SU-DHL-6 (cell line): ENCODE measurements at regions not wholly inside any gene's neighbourhood (a gene's known extent, or its start where the extent isn't known, plus 50 kb on each side); places are given as distances from the start of the nearest gene placed in this dataset.

Experiments used
- H2AFZ ChIP-seq: fragments of 200-600 bp; sonication (generic); 2 replicates; pipeline ENCODE4 v1.6.1; 2014; ENCODE audit warnings: low read depth, mild to moderate bottlenecking, moderate library complexity, mixed read lengths, antibody characterized with exemption, low read length; ENCODE audit not compliant: severe bottlenecking
- H3F3A ChIP-seq: fragments of 200-600 bp; shearing (Covaris generic); 2 replicates; pipeline ENCODE4 v1.6.0; 2016; ENCODE audit warnings: antibody characterized with exemption, mild to moderate bottlenecking; ENCODE audit not compliant: insufficient read depth
- H3K27ac ChIP-seq: fragments of 200-600 bp; sonication (generic); 2 replicates; pipeline ENCODE4 v1.5.1; 2016; ENCODE audit warnings: low read depth, mild to moderate bottlenecking, low read length, moderate library complexity, mixed read lengths
- H3K27me3 ChIP-seq: fragments of 200-600 bp; sonication (generic), shearing (Covaris generic); 2 replicates; pipeline ENCODE4 v1.6.0; 2014; ENCODE audit warnings: mild to moderate bottlenecking, low read length
- H3K36me3 ChIP-seq: fragments of 200-600 bp; sonication (generic); 2 replicates; pipeline ENCODE4 v1.6.1; 2014; ENCODE audit warnings: mild to moderate bottlenecking, low read length, mixed read lengths
- H3K4me2 ChIP-seq: fragments of 300-600, 200-600 bp; shearing (Covaris generic), sonication (generic); 2 replicates; pipeline ENCODE4 v1.6.0; 2014; ENCODE audit warnings: low read length, low read depth, mild to moderate bottlenecking; ENCODE audit not compliant: poor library complexity, severe bottlenecking
- H3K4me3 ChIP-seq: fragments of 200-600 bp; sonication (generic); 2 replicates; pipeline ENCODE4 v1.5.1; 2014; ENCODE audit warnings: antibody characterized with exemption, low read length, mild to moderate bottlenecking, mixed read lengths; ENCODE audit not compliant: insufficient read depth, poor library complexity, severe bottlenecking
- H3K79me2 ChIP-seq: fragments of 200-600 bp; sonication (generic); 2 replicates; pipeline ENCODE4 v1.6.1; 2014; ENCODE audit warnings: mild to moderate bottlenecking, low read length, moderate library complexity; ENCODE audit not compliant: insufficient read depth
- H3K9ac ChIP-seq: fragments of 200-600 bp; sonication (generic); 2 replicates; pipeline ENCODE4 v1.7.0; 2014; ENCODE audit warnings: mild to moderate bottlenecking, low read length
- H3K9me2 ChIP-seq: fragments of 200-600 bp; sonication (generic); replicated peaks from 2 replicates; pipeline ENCODE4 v1.6.1; 2014; ENCODE audit warnings: low read length; ENCODE audit not compliant: insufficient read depth
- H3K9me3 ChIP-seq: fragments of 200-600 bp; sonication (generic); 2 replicates; pipeline ENCODE4 v1.6.1; 2014; ENCODE audit warnings: low read length, mixed read lengths; ENCODE audit not compliant: insufficient read depth
- H4K20me1 ChIP-seq: fragments of 200-600 bp; sonication (generic); 2 replicates; pipeline ENCODE4 v1.6.1; 2014; ENCODE audit warnings: low read depth, mild to moderate bottlenecking, antibody characterized with exemption, low read length, moderate library complexity, mixed read lengths
- EZH2phosphoT487 ChIP-seq: fragments of 200-600 bp; sonication (generic), shearing (Covaris generic); conservative IDR thresholded peaks from 2 replicates; pipeline ENCODE4 v1.6.1; 2018; ENCODE audit warnings: mild to moderate bottlenecking, antibody characterized with exemption, low read length, moderate library complexity, mixed read lengths
- TF ChIP-seq, protein P1 (sequence below): fragments of 200-600 bp; sonication (generic); IDR thresholded peaks from one replicate; pipeline ENCODE4 v1.5.1; 2017; ENCODE audit warnings: antibody characterized with exemption, mild to moderate bottlenecking, low read length, moderate library complexity; ENCODE audit not compliant: insufficient read depth, poor library complexity, severe bottlenecking

DNA sequence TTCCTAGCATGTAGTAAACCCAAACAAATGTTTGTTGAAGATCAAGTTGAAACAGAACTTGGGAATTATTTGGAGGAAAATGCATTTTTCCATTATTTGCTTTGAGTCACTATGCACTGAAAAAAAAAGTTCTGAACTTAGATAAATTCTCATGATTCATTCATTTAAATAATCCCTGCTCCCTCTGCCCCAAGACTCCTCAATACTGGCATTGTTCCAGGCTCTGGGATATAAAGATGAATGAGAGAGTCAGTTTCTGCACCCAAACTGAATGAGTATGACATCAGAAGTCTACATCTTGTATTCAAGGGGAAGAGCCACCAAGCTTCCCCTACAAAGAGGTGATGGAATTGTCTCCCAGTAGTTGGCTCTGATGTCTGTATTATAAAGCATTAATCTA lies 123.9 kb downstream of the SEC61B start:
- no peak for TF ChIP-seq EZH2phosphoT487
- TF ChIP-seq, protein P1, sequence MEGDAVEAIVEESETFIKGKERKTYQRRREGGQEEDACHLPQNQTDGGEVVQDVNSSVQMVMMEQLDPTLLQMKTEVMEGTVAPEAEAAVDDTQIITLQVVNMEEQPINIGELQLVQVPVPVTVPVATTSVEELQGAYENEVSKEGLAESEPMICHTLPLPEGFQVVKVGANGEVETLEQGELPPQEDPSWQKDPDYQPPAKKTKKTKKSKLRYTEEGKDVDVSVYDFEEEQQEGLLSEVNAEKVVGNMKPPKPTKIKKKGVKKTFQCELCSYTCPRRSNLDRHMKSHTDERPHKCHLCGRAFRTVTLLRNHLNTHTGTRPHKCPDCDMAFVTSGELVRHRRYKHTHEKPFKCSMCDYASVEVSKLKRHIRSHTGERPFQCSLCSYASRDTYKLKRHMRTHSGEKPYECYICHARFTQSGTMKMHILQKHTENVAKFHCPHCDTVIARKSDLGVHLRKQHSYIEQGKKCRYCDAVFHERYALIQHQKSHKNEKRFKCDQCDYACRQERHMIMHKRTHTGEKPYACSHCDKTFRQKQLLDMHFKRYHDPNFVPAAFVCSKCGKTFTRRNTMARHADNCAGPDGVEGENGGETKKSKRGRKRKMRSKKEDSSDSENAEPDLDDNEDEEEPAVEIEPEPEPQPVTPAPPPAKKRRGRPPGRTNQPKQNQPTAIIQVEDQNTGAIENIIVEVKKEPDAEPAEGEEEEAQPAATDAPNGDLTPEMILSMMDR: no peak
- no peaks in the 10 kb centered on the region for H3K36me3 ChIP-seq

DNA sequence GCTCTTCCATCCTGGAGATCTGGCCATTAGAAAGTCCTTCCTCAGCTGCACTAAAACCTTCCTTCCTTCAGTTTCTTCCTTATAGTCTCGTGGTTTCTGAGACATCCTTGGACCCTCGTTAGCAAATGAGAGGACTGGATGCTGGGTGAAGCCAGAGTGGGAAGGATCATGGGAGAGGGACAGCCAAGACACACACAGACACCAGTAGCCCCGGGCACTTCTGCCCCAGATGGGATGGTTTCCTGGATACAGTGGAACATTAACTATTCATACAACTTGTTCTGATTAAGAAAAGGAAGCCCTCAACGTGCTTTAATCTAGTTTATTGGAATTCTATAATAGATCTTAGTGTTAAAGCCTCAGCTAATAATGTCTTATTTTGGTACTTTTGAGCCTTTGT lies 125.5 kb downstream of the SEC61B start:
- no peak overlapping the region for H3K27ac ChIP-seq
- no peak overlapping the region for H3K9ac ChIP-seq
- H4K20me1 ChIP-seq: no peaks in the 10 kb centered on the region
- H3F3A ChIP-seq: no peaks in the 10 kb centered on the region
- no peak overlapping the region for H3K4me2 ChIP-seq
- no peaks in the 10 kb centered on the region for H3K9me2 ChIP-seq
- H2AFZ ChIP-seq: no peak overlapping the region
- H3K27me3 ChIP-seq: no peaks in the 10 kb centered on the region
- no peak for TF ChIP-seq EZH2phosphoT487
- TF ChIP-seq, protein P1: no peak
- no peak overlapping the region for H3K4me3 ChIP-seq
- H3K36me3 ChIP-seq: no peaks in the 10 kb centered on the region
- no peaks in the 10 kb centered on the region for H3K79me2 ChIP-seq
- H3K9me3 ChIP-seq: no peaks in the 10 kb centered on the region

More for the DNA sequence above, 123.9 kb downstream of the SEC61B start:
- Histone ChIP-seq H3F3A (no peaks in the 10 kb centered on the region), H3K27ac (no peak overlapping the region), H3K9me3 (no peaks in the 10 kb centered on the region), H2AFZ (no peak overlapping the region), H3K79me2 (no peaks in the 10 kb centered on the region), H3K4me3 (no peak overlapping the region), H3K9me2 (no peaks in the 10 kb centered on the region), H3K9ac (no peak overlapping the region), H3K4me2 (no peak overlapping the region), H4K20me1 (no peaks in the 10 kb centered on the region), H3K27me3 (no peaks in the 10 kb centered on the region)

DNA sequence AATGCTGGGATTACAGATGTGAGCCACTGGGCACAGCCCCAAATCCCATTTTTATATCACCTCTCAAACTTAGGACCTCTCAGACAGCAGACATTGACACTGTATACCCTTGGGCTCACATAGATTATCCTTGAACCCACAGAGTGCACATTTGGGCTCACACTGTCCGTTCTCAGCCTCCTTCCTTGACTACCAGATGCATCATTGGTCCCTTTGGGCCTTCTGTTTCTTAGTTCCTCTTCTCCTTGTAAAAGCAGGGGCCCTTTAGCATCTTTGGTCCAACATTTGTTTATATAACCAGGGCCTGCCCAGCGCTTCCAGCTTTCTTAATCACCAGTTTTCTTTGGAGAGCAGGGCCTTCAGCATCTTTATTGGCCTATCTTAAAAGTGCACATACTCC lies 126.2 kb downstream of the SEC61B start:
- no peak overlapping the region for H3K27ac ChIP-seq
- H3F3A ChIP-seq: no peaks in the 10 kb centered on the region
- H4K20me1 ChIP-seq: no peaks in the 10 kb centered on the region
- no peak overlapping the region for H3K9ac ChIP-seq
- H3K9me3 ChIP-seq: no peaks in the 10 kb centered on the region
- TF ChIP-seq, protein P1: no peak
- TF ChIP-seq EZH2phosphoT487: no peak
- no peak overlapping the region for H2AFZ ChIP-seq
- H3K4me2 ChIP-seq: no peak overlapping the region
- no peaks in the 10 kb centered on the region for H3K36me3 ChIP-seq
- no peaks in the 10 kb centered on the region for H3K79me2 ChIP-seq
- H3K27me3 ChIP-seq: no peaks in the 10 kb centered on the region
- H3K9me2 ChIP-seq: no peaks in the 10 kb centered on the region
- no peak overlapping the region for H3K4me3 ChIP-seq
